GM20000 (cell line): ENCODE measurements at regions not wholly inside any gene's neighbourhood (a gene's known extent, or its start where the extent isn't known, plus 50 kb on each side); places are given as distances from the start of the nearest gene placed in this dataset.

Experiments used
- DNase-seq: peaks from one replicate; pipeline ENCODE4 v3.0.0; 2012; ENCODE audit warnings: low spot score
- TF ChIP-seq, protein P1 (sequence below): IDR thresholded peaks from 2 replicates; pipeline ENCODE4 v1.5.1; 2012; ENCODE audit warnings: mild to moderate bottlenecking, control low read depth; ENCODE audit errors: extremely low read depth, missing control alignments

DNA sequence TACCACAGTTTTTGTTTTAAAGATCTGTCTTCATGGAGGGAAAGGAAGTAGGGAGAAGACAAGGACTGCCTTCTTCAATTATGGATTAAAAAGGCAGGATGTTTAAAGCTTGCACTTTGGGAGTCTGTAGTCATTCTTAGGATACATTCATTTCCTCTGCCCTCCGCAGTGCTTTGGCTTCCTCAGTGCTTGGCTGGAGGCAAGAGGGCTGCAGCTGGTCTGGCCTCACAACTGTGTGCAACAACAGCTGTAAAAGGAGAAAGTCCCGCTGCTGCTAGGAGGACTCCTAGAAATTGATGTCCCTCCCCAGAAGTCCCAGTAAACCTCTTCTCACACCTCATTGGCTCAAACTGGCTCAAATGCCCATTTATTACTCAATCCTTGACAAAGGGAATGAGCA, 54.4 kb upstream of the PPP2R3A start:
- no peak for DNase-seq
- TF ChIP-seq, protein P1, sequence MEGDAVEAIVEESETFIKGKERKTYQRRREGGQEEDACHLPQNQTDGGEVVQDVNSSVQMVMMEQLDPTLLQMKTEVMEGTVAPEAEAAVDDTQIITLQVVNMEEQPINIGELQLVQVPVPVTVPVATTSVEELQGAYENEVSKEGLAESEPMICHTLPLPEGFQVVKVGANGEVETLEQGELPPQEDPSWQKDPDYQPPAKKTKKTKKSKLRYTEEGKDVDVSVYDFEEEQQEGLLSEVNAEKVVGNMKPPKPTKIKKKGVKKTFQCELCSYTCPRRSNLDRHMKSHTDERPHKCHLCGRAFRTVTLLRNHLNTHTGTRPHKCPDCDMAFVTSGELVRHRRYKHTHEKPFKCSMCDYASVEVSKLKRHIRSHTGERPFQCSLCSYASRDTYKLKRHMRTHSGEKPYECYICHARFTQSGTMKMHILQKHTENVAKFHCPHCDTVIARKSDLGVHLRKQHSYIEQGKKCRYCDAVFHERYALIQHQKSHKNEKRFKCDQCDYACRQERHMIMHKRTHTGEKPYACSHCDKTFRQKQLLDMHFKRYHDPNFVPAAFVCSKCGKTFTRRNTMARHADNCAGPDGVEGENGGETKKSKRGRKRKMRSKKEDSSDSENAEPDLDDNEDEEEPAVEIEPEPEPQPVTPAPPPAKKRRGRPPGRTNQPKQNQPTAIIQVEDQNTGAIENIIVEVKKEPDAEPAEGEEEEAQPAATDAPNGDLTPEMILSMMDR: no peak

DNA sequence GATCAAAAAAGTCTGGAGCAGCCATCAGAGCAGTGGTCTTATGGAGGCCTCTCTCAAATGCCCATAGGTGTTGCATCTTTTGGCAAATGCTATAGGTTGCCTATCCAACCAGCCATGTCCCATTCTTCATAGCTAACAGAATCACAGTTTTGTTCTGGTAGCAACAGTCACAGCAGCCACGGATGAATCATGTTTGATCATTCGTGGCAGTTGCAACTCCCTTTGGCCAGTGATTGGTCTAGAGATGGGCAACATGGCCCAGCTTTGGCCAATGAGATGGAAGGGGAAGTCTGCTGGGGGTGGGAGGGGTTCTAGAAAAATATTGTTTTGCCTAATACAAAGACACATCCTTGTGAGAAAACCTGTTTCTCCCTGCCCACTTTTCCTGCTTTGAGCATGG, 50.3 kb upstream of the PPP2R3A start:
- TF ChIP-seq, protein P1: no peak
- DNase-seq: no peak
